ENCODE measurements at regions not wholly inside any gene's neighbourhood (a gene's known extent, or its start where the extent isn't known, plus 50 kb on each side); places are given as distances from the start of the nearest gene placed in this dataset.

- POLR2A ChIA-PET: no interaction called here
Observed at GRCh38 chr9:135216791-135217441, 129.4 kb downstream of the OLFM1 start.

GRCh38 chr9:135217836-135218235 lies 130.4 kb downstream of the OLFM1 start:
- DNase-seq (ENCODE audit: low read depth): no peak
- ChIA-PET CTCF (no interaction called here), POLR2A (no interaction called here)
- Histone ChIP-seq H3K27me3 (ENCODE audit: control insufficient read depth, insufficient read depth, low read length) (no peaks in the 10 kb centered on the region), H3K36me3 (ENCODE audit: control insufficient read depth, insufficient read depth, low read length) (no peaks in the 10 kb centered on the region), H3K4me3 (ENCODE audit: low read depth, low read length) (no peak overlapping the region)
- TF ChIP-seq CTCF (IDR thresholded peaks at IDR 0.05; ENCODE audit: insufficient read depth, low read depth, low read length): no peak

More at GRCh38 chr9:135216791-135217441, 129.4 kb downstream of the OLFM1 start:
- Histone ChIP-seq H3K4me3 (ENCODE audit: low read depth, low read length) (no peak overlapping the region), H3K27me3 (ENCODE audit: control insufficient read depth, insufficient read depth, low read length) (no peaks in the 10 kb centered on the region), H3K36me3 (ENCODE audit: control insufficient read depth, insufficient read depth, low read length) (no peaks in the 10 kb centered on the region)
- TF ChIP-seq CTCF (IDR thresholded peaks at IDR 0.05; ENCODE audit: insufficient read depth, low read depth, low read length): no peak
- CTCF ChIA-PET: no interaction called here
- no peak for DNase-seq (ENCODE audit: low read depth)

- no peak overlapping the region for H3K4me3 ChIP-seq (ENCODE audit: low read depth, low read length)
- no peak for DNase-seq (ENCODE audit: low read depth)
- CTCF ChIA-PET: no interaction called here
- POLR2A ChIA-PET: no interaction called here
- no peak for TF ChIP-seq CTCF (IDR thresholded peaks at IDR 0.05; ENCODE audit: insufficient read depth, low read depth, low read length)
- no peaks in the 10 kb centered on the region for H3K27me3 ChIP-seq (ENCODE audit: control insufficient read depth, insufficient read depth, low read length)
- H3K36me3 ChIP-seq (ENCODE audit: control insufficient read depth, insufficient read depth, low read length): no peaks in the 10 kb centered on the region
Observed at GRCh38 chr9:135218331-135219225, 131.1 kb downstream of the OLFM1 start.

- ChIA-PET POLR2A (no interaction called here), CTCF (no interaction called here)
- Histone ChIP-seq H3K4me3 (ENCODE audit: low read depth, low read length) (no peak overlapping the region), H3K36me3 (ENCODE audit: control insufficient read depth, insufficient read depth, low read length) (no peaks in the 10 kb centered on the region), H3K27me3 (ENCODE audit: control insufficient read depth, insufficient read depth, low read length) (no peaks in the 10 kb centered on the region)
- TF ChIP-seq CTCF (IDR thresholded peaks at IDR 0.05; ENCODE audit: insufficient read depth, low read depth, low read length): no peak
- DNase-seq (ENCODE audit: low read depth): no peak
Observed at GRCh38 chr9:135219676-135220600, 132.5 kb downstream of the OLFM1 start.
